Astrocyte of the cerebellum (primary cell): ENCODE measurements at regions not wholly inside any gene's neighbourhood (a gene's known extent, or its start where the extent isn't known, plus 50 kb on each side); places are given as distances from the start of the nearest gene placed in this dataset.
A peak's percentile ranks its signal among the peaks of the same experiment; 100 is the strongest.

Experiments
- DNase-seq: peaks from one replicate; pipeline ENCODE4 v3.0.0-alpha.2; 2011; ENCODE audit warnings: low read depth
- H3K4me3 ChIP-seq: 2 replicates; pipeline ENCODE4 v1.5.1; 2011; ENCODE audit warnings: mild to moderate bottlenecking, low read depth, low read length, moderate library complexity
- in situ Hi-C: cut with HindIII; loops from 2 replicates; pipeline ENCODE4 v1.10.0; 2017; ENCODE audit warnings: low sequenced_read_pairs
- TF ChIP-seq, protein P1 (sequence below): IDR thresholded peaks from 2 replicates; pipeline ENCODE4 v1.5.1; 2012; ENCODE audit warnings: low read length, low read depth, moderate library complexity, mild to moderate bottlenecking; ENCODE audit errors: missing control alignments

DNA sequence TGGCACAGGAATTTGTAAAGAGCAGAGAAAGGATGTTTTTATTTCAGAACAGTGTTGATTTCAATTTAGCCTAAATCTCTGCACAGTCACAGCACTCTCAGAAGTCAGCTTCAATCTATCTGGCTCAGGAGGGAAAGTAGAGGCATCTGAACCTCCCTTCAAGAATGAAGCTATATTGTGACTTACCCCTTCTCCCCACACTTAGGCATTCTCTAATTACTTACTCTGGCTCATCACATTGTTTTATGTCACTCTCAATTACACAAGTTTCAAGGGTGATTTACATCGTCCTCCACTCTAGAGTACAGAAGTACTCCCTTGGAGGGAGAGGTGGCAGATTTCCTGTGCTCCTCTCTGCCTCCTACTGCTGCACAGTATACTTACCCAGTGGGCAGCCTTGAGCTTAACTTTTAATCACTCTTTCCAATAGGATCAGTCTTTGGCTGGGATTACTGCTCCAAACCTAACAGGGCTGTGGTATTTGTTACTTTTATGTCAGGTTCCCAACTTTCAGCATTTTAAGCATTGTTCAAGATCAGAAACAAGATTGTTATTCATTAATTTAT lies 211.4 kb downstream of the AASDHPPT start:
- no peak for DNase-seq
- in situ Hi-C loops: no loop called here
- TF ChIP-seq, protein P1, sequence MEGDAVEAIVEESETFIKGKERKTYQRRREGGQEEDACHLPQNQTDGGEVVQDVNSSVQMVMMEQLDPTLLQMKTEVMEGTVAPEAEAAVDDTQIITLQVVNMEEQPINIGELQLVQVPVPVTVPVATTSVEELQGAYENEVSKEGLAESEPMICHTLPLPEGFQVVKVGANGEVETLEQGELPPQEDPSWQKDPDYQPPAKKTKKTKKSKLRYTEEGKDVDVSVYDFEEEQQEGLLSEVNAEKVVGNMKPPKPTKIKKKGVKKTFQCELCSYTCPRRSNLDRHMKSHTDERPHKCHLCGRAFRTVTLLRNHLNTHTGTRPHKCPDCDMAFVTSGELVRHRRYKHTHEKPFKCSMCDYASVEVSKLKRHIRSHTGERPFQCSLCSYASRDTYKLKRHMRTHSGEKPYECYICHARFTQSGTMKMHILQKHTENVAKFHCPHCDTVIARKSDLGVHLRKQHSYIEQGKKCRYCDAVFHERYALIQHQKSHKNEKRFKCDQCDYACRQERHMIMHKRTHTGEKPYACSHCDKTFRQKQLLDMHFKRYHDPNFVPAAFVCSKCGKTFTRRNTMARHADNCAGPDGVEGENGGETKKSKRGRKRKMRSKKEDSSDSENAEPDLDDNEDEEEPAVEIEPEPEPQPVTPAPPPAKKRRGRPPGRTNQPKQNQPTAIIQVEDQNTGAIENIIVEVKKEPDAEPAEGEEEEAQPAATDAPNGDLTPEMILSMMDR: no peak
- no peak overlapping the region for H3K4me3 ChIP-seq

DNA sequence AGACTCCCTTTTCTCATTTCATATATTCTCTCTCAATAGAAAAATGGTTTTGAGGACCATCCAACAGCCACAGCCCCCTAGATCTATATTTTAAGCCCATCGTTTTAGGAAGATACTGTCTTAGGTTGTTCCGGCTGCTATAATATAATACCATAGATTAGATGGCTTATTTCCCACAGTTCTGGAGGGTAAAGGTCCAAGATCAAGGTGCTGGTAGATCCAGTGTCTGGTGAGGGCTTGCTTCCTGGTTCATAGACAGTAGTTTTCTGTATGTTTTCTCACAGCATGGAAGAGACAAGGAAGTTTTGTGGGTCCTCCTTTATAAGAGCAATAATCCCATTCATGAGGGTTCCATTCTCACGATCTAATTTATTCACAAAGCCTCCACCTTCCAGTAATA lies 215.1 kb downstream of the AASDHPPT start:
- DNase-seq: no peak
- in situ Hi-C loops: no loop called here
- TF ChIP-seq, protein P1: no peak
- no peak overlapping the region for H3K4me3 ChIP-seq

DNA sequence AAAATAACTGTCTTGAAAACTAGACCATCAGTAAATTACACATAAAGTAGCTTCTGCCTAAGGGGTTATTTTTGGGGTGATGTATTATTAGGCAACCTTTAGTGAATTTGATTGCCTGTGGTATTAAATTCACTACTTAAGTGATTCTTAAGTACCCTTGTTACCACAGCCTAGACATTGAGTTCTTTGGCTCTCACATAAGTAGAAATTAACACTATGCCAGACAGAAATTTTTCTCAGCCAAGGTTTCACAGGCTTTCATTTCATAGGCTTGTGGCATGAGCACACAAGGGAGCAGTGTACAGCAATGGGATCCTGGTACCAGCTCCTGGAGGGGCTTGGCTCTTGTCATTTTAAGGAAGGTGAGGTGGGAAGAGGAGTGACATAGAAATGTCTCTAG lies 218.5 kb downstream of the AASDHPPT start:
- TF ChIP-seq, protein P1: no peak
- no peak for DNase-seq
- in situ Hi-C loops: no loop called here
- H3K4me3 ChIP-seq: no peak overlapping the region

DNA sequence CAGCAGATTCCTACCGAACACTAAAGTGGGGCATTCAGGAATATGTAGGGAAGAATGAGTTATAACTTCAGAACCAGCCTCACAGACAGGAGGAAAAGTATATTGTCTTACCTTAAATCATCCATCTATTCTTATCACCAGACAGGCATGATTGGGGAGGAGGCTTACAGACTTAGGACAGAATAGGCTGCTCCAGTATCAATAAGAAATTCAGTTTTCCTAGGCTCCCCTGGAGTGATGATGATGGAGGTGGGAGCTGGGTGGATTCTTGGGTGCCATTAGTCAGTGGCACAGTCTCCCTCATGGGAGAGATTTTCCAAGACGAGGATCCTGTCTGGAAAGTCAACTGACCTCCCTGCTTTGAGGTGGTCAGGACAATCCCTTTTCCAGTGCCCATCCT lies 225.0 kb downstream of the AASDHPPT start:
- no peak for DNase-seq
- H3K4me3 ChIP-seq: no peak overlapping the region
- TF ChIP-seq, protein P1: no peak
- in situ Hi-C loops: no loop called here

DNA sequence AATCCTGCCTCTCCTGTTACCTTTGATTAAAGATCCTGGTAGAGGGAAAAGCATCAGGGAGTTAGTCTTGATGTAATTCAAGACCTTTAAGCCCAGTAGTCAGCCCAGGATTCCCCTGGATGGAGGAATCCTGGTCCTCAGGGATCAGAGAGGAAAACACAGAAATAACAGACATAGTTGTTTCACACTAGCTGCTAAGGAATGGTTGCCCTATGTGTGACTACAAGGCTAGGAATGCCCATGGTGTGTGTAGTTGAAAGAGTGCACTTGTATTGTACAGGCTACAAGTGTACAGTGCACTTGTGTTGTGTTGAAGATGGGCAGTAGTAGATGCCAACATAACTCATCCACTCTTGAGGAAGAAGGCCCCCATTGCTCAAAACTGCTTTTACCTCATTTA lies 226.8 kb downstream of the AASDHPPT start:
- TF ChIP-seq, protein P1: no peak
- no peak overlapping the region for H3K4me3 ChIP-seq
- no peak for DNase-seq
- in situ Hi-C loops: no loop called here

DNA sequence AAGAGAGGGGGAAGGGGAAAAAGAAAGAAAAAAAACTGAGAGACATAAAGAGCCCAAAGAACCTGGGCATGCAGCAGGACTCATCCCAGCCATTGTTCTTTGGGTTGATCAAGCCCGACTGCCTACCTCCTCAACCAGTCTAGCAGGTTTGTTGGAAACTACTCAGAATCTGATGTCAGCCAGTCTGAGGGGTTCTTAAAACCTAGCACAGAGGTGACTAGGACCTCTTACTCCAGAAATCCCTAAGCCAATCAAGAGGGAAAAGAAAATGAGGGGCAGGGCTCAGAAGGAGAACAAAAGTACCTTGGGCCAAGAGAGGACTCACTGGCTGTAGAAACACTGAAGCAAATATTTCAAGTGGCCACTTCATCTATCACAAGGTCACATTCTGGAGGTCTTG lies 228.0 kb downstream of the AASDHPPT start:
- in situ Hi-C loops: no loop called here
- no peak overlapping the region for H3K4me3 ChIP-seq
- TF ChIP-seq, protein P1: no peak
- no peak for DNase-seq

DNA sequence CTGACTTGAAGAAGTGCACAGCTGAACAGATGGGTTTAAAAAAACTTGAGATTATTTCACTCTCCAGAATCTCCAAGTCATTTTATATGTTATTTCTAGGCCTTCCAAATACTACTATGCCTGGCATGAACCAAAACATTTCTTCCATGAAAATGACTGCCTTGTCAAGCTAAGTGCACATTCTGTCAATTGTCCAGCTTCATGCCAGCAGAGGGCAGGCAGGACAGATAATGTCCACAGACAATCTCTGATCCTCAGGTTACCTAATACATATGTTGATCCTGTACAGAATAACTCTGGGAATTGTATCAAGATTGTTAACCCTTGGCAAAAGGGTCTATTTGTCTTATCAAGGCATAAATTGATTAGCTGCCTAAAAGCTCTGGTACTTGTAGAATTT lies 229.5 kb downstream of the AASDHPPT start:
- in situ Hi-C loops: no loop called here
- no peak for DNase-seq
- TF ChIP-seq, protein P1: peak; percentile 11
- no peak overlapping the region for H3K4me3 ChIP-seq
